ENCODE measurements at regions not wholly inside any gene's neighbourhood (a gene's known extent, or its start where the extent isn't known, plus 50 kb on each side); places are given as distances from the start of the nearest gene placed in this dataset.

GRCh38 chr13:50524560-50524959, 318.9 kb downstream of the DLEU7 start:
- H3K36me3 ChIP-seq (ENCODE audit: control insufficient read depth, insufficient read depth, low read length) = no peaks in the 10 kb centered on the region
- no peak overlapping the region for H3K27ac Mint-ChIP-seq
- H3K9me3 ChIP-seq (ENCODE audit: control insufficient read depth, insufficient read depth, low read length) = no peaks in the 10 kb centered on the region
- 97% methylated on average over 4 of the region's 4 CpGs for WGBS (ENCODE audit: insufficient coverage)
- no peaks in the 10 kb centered on the region for H3K27me3 ChIP-seq (ENCODE audit: control insufficient read depth, insufficient read depth, low read length)
- H3K27me3 Mint-ChIP-seq (ENCODE audit: low read depth in 2 of 2) = peaks cover 0 to 4% of the 10 kb centered on the region in 2 donors
- intact Hi-C loops (cut with micrococcal nuclease) = no loop called here
- H3K4me3 Mint-ChIP-seq = no peak overlapping the region
- TF ChIP-seq CTCF (IDR thresholded peaks at IDR 0.05) = no peak
- no peak overlapping the region for H3K27ac ChIP-seq (ENCODE audit: low read length)
- H3K4me1 Mint-ChIP-seq = no peaks in the 10 kb centered on the region
- H3K4me3 ChIP-seq (ENCODE audit: low read length) = no peak overlapping the region
- peaks cover 6% of the 10 kb centered on the region for H3K4me1 ChIP-seq (ENCODE audit: control insufficient read depth, insufficient read depth, low read length)
- no peaks in the 10 kb centered on the region for H3K36me3 Mint-ChIP-seq
- H3K9me3 Mint-ChIP-seq = no peaks in the 10 kb centered on the region
- DNase-seq = no peak
- no peak for ATAC-seq

GRCh38 chr13:50526661-50527071, 316.8 kb downstream of the DLEU7 start:
- Mint-ChIP-seq H3K27me3 (ENCODE audit: low read depth in 2 of 2) (peaks cover 0 to 4% of the 10 kb centered on the region in 2 donors), H3K27ac (no peak overlapping the region), H3K4me1 (no peaks in the 10 kb centered on the region), H3K9me3 (no peaks in the 10 kb centered on the region), H3K4me3 (no peak overlapping the region), H3K36me3 (no peaks in the 10 kb centered on the region)
- Histone ChIP-seq H3K27me3 (ENCODE audit: control insufficient read depth, insufficient read depth, low read length) (no peaks in the 10 kb centered on the region), H3K27ac (ENCODE audit: low read length) (no peak overlapping the region), H3K9me3 (ENCODE audit: control insufficient read depth, insufficient read depth, low read length) (no peaks in the 10 kb centered on the region), H3K4me3 (ENCODE audit: low read length) (no peak overlapping the region), H3K36me3 (ENCODE audit: control insufficient read depth, insufficient read depth, low read length) (no peaks in the 10 kb centered on the region), H3K4me1 (ENCODE audit: control insufficient read depth, insufficient read depth, low read length) (peaks cover 6% of the 10 kb centered on the region)
- TF ChIP-seq CTCF (IDR thresholded peaks at IDR 0.05) = no peak
- 81% methylated on average over 7 of the region's 7 CpGs for WGBS (ENCODE audit: insufficient coverage)
- intact Hi-C loops (cut with micrococcal nuclease) = no loop called here
- ATAC-seq (no peak), DNase-seq (no peak)

- DNase-seq = no peak
- TF ChIP-seq CTCF (IDR thresholded peaks at IDR 0.05) = no peak
- intact Hi-C loops (cut with micrococcal nuclease) = no loop called here
- Histone ChIP-seq H3K4me1 (ENCODE audit: control insufficient read depth, insufficient read depth, low read length) (peaks cover 6% of the 10 kb centered on the region), H3K27ac (ENCODE audit: low read length) (no peak overlapping the region), H3K4me3 (ENCODE audit: low read length) (no peak overlapping the region), H3K9me3 (ENCODE audit: control insufficient read depth, insufficient read depth, low read length) (no peaks in the 10 kb centered on the region), H3K27me3 (ENCODE audit: control insufficient read depth, insufficient read depth, low read length) (no peaks in the 10 kb centered on the region), H3K36me3 (ENCODE audit: control insufficient read depth, insufficient read depth, low read length) (no peaks in the 10 kb centered on the region)
- no peaks in the 10 kb centered on the region for H3K36me3 Mint-ChIP-seq
- 60% methylated on average over 9 of the region's 9 CpGs for WGBS (ENCODE audit: insufficient coverage)
- peaks cover 0 to 3% of the 10 kb centered on the region in 2 donors for H3K27me3 Mint-ChIP-seq (ENCODE audit: low read depth in 2 of 2)
- H3K4me1 Mint-ChIP-seq = no peaks in the 10 kb centered on the region
- no peak overlapping the region for H3K27ac Mint-ChIP-seq
- no peak for ATAC-seq
- no peak overlapping the region for H3K4me3 Mint-ChIP-seq
- no peaks in the 10 kb centered on the region for H3K9me3 Mint-ChIP-seq
Measured at GRCh38 chr13:50527188-50527587, 316.3 kb downstream of the DLEU7 start.
